Liver (tissue), 8 donors: ENCODE measurements at regions not wholly inside any gene's neighbourhood (a gene's known extent, or its start where the extent isn't known, plus 50 kb on each side); places are given as distances from the start of the nearest gene placed in this dataset.

Experiments used
- DNase-seq: peaks from one replicate; pipeline ENCODE4 v3.0.0-alpha.2; 2017; ENCODE audit warnings: low spot score
- H3K27ac ChIP-seq, 2 donors: one replicate each; pipeline ENCODE4 v1.7.0; 2013; ENCODE audit warnings: inconsistent platforms in 2 of 2, low read length in 2 of 2, control low read depth in 1 of 2, low read depth in 1 of 2, mild to moderate bottlenecking in 1 of 2
- H3K27me3 ChIP-seq, 4 donors: one replicate each; pipeline versions ENCODE4 v1.6.1 to v1.7.0; 2013; ENCODE audit warnings: low read length in 3 of 4, inconsistent platforms in 1 of 4, mild to moderate bottlenecking in 1 of 4, moderate library complexity in 1 of 4; ENCODE audit not compliant: control insufficient read depth in 4 of 4, insufficient read depth in 4 of 4
- H3K36me3 ChIP-seq, 4 donors: one replicate each; pipeline versions ENCODE4 v1.6.1 to v1.7.0; 2013; ENCODE audit warnings: low read length in 3 of 4, mild to moderate bottlenecking in 3 of 4, low read depth in 1 of 4, moderate library complexity in 1 of 4; ENCODE audit not compliant: control insufficient read depth in 4 of 4, insufficient read depth in 3 of 4
- H3K4me1 ChIP-seq, 4 donors: one replicate each; pipeline versions ENCODE4 v1.6.1 to v1.7.0; 2013; ENCODE audit warnings: low read length in 3 of 4, mild to moderate bottlenecking in 3 of 4, moderate library complexity in 1 of 4; ENCODE audit not compliant: control insufficient read depth in 4 of 4, insufficient read depth in 4 of 4
- H3K4me3 ChIP-seq, 3 donors: one replicate each; pipeline versions ENCODE4 v1.6.1 to v1.7.0; 2013; ENCODE audit warnings: low read length in 3 of 3, control low read depth in 1 of 3, low read depth in 1 of 3, mild to moderate bottlenecking in 1 of 3
- H3K9ac ChIP-seq, 2 donors: one replicate each; pipeline ENCODE4 v1.7.0; 2013; ENCODE audit warnings: low read length in 2 of 2, mild to moderate bottlenecking in 2 of 2, moderate library complexity in 2 of 2, control low read depth in 1 of 2, low read depth in 1 of 2
- H3K9me3 ChIP-seq, 4 donors: one replicate each; pipeline versions ENCODE4 v1.6.1 to v1.7.0; 2013; ENCODE audit warnings: low read length in 3 of 4; ENCODE audit not compliant: control insufficient read depth in 4 of 4
- CTCF ChIP-seq: fragments of 150-350 bp; IDR thresholded peaks from 2 replicates; pipeline ENCODE4 v1.5.1; 2017; ENCODE audit warnings: improper control_type of control experiment, low read depth, low read length; ENCODE audit not compliant: missing input control
- EGR1 ChIP-seq, 2 donors: IDR thresholded peaks; 2 replicates each; pipeline ENCODE4 v1.6.1; 2016 to 2018; ENCODE audit warnings: antibody characterized with exemption in 2 of 2, low read depth in 2 of 2
- FOXA2 ChIP-seq: IDR thresholded peaks from 2 replicates; pipeline ENCODE4 v1.6.1; 2016; ENCODE audit warnings: antibody characterized with exemption
- GABPA ChIP-seq, 2 donors: IDR thresholded peaks in 1 of 2; conservative IDR thresholded peaks in 1 of 2; 2 replicates each; pipeline ENCODE4 v1.6.1; 2016; ENCODE audit warnings: antibody characterized with exemption in 2 of 2, mild to moderate bottlenecking in 1 of 2, moderate library complexity in 1 of 2
- HNF4A ChIP-seq, 2 donors: conservative IDR thresholded peaks; 2 replicates each; pipeline ENCODE4 v1.6.1; 2016; ENCODE audit warnings: antibody characterized with exemption in 2 of 2, mild to moderate bottlenecking in 2 of 2
- HNF4G ChIP-seq: IDR thresholded peaks from 2 replicates; pipeline ENCODE4 v1.6.1; 2016; ENCODE audit warnings: antibody characterized with exemption
- JUND ChIP-seq, 2 donors: IDR thresholded peaks; 2 replicates each; pipeline ENCODE4 v1.6.1; 2016; ENCODE audit warnings: antibody characterized with exemption in 2 of 2
- MAX ChIP-seq: IDR thresholded peaks from 2 replicates; pipeline ENCODE4 v1.6.1; 2016; ENCODE audit warnings: antibody characterized with exemption
- NR2F2 ChIP-seq: IDR thresholded peaks from 2 replicates; pipeline ENCODE4 v1.6.1; 2016; ENCODE audit warnings: antibody characterized with exemption
- RAD21 ChIP-seq, 2 donors: IDR thresholded peaks; 2 replicates each; pipeline ENCODE4 v1.6.1; 2016; ENCODE audit warnings: antibody characterized with exemption in 2 of 2, mild to moderate bottlenecking in 2 of 2
- REST ChIP-seq: IDR thresholded peaks from 2 replicates; pipeline ENCODE4 v1.6.1; 2016; ENCODE audit warnings: antibody characterized with exemption, mild to moderate bottlenecking
- RXRA ChIP-seq, 2 donors: IDR thresholded peaks; 2 replicates each; pipeline ENCODE4 v1.6.1; 2017 to 2018; ENCODE audit warnings: antibody characterized with exemption in 2 of 2, mild to moderate bottlenecking in 1 of 2
- SP1 ChIP-seq: IDR thresholded peaks from 2 replicates; pipeline ENCODE4 v1.6.1; 2018; ENCODE audit warnings: antibody characterized with exemption, mild to moderate bottlenecking
- TAF1 ChIP-seq: conservative IDR thresholded peaks from 2 replicates; pipeline ENCODE4 v1.6.1; 2016; ENCODE audit warnings: antibody characterized with exemption, mild to moderate bottlenecking
- YY1 ChIP-seq: IDR thresholded peaks from 2 replicates; pipeline ENCODE4 v1.6.1; 2016; ENCODE audit warnings: antibody characterized with exemption, mild to moderate bottlenecking
- ZBTB33 ChIP-seq: IDR thresholded peaks from 2 replicates; pipeline ENCODE4 v1.6.1; 2016; ENCODE audit warnings: antibody characterized with exemption
- WGBS: extraction: QIAGEN DNeasy Blood & Tissue Kit; methylation state at CpG from one replicate; pipeline ENCODE4 v1.1.7; 2013; 5-methylcytosine and 5-hydroxymethylcytosine counted together
- TF ChIP-seq, protein P1 (sequence below): IDR thresholded peaks from 2 replicates; pipeline ENCODE4 v1.6.1; 2016; ENCODE audit warnings: antibody characterized with exemption
- donor health status: healthy.
- donor health status: healthy.
- donor health status: healthy.
- donor health status: healthy.
- donor health status: healthy.

GRCh38 chr16:55051571-55052347 is 121.1 kb downstream of the IRX5 start (continued):
- TF ChIP-seq ZBTB33 (no peak), HNF4G (no peak), NR2F2 (no peak), TAF1 (no peak), GABPA (IDR thresholded peaks at IDR 0.05 in 1 of 2, conservative IDR thresholded peaks at IDR 0.05 in 1 of 2) (no peak), HNF4A (conservative IDR thresholded peaks at IDR 0.05) (no peak), SP1 (no peak), RXRA (IDR thresholded peaks at IDR 0.05) (no peak)

GRCh38 chr16:55052348-55052734 is 121.7 kb downstream of the IRX5 start:
- H3K27ac ChIP-seq = no peak overlapping the region
- no peak for TF ChIP-seq SP1
- peaks cover 0 to 2% (median 0%) of the 10 kb centered on the region in 4 donors for H3K4me1 ChIP-seq
- no peak for DNase-seq
- H3K9ac ChIP-seq = no peak overlapping the region
- WGBS = 86% methylated on average over 2 of the region's 2 CpGs
- no peaks in the 10 kb centered on the region for H3K36me3 ChIP-seq
- peaks cover 0 to 6% (median 4%) of the 10 kb centered on the region in 4 donors for H3K27me3 ChIP-seq
- peaks cover 0 to 6% (median 1%) of the 10 kb centered on the region in 4 donors for H3K9me3 ChIP-seq
- H3K4me3 ChIP-seq = no peak overlapping the region

GRCh38 chr16:55052741-55053415 is 122.2 kb downstream of the IRX5 start:
- Histone ChIP-seq H3K4me1 (peaks cover 0 to 2% (median 0%) of the 10 kb centered on the region in 4 donors), H3K27me3 (peaks cover 0 to 6% (median 4%) of the 10 kb centered on the region in 4 donors), H3K9ac (no peak overlapping the region), H3K27ac (no peak overlapping the region), H3K36me3 (no peaks in the 10 kb centered on the region), H3K4me3 (no peak overlapping the region), H3K9me3 (peaks cover 0 to 6% (median 1%) of the 10 kb centered on the region in 4 donors)
- 89% methylated on average over 11 of the region's 11 CpGs for WGBS
- no peak for TF ChIP-seq GABPA (IDR thresholded peaks at IDR 0.05 in 1 of 2, conservative IDR thresholded peaks at IDR 0.05 in 1 of 2)
- no peak for TF ChIP-seq FOXA2
- no peak for TF ChIP-seq JUND (IDR thresholded peaks at IDR 0.05)
- TF ChIP-seq RAD21 (IDR thresholded peaks at IDR 0.05) = no peak
- no peak for TF ChIP-seq SP1
- TF ChIP-seq HNF4G = no peak
- no peak for TF ChIP-seq YY1
- no peak for TF ChIP-seq MAX
- TF ChIP-seq NR2F2 = no peak
- no peak for TF ChIP-seq HNF4A (conservative IDR thresholded peaks at IDR 0.05)
- TF ChIP-seq CTCF = no peak
- TF ChIP-seq ZBTB33 = no peak
- TF ChIP-seq REST = no peak
- no peak for TF ChIP-seq RXRA (IDR thresholded peaks at IDR 0.05)
- TF ChIP-seq EGR1 (IDR thresholded peaks at IDR 0.05; ENCODE audit: low read depth in 2 of 2) = no peak
- TF ChIP-seq, protein P1, sequence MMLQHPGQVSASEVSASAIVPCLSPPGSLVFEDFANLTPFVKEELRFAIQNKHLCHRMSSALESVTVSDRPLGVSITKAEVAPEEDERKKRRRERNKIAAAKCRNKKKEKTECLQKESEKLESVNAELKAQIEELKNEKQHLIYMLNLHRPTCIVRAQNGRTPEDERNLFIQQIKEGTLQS = no peak
- DNase-seq = peak; percentile 14
